ENCODE measurements at regions not wholly inside any gene's neighbourhood (a gene's known extent, or its start where the extent isn't known, plus 50 kb on each side); places are given as distances from the start of the nearest gene placed in this dataset.
A peak's percentile ranks its signal among the peaks of the same experiment; 100 is the strongest.

GRCh38 chr15:26178640-26179220, 315.6 kb upstream of the ATP10A start:
- DNase-seq = peak; percentile 85

GRCh38 chr15:26177816-26178215, 314.7 kb upstream of the ATP10A start:
- DNase-seq = no peak

GRCh38 chr15:26176831-26177230, 313.7 kb upstream of the ATP10A start:
- DNase-seq = no peak

- DNase-seq = no peak
Measured at GRCh38 chr15:26171266-26171665, 308.1 kb upstream of the ATP10A start.

GRCh38 chr15:26166429-26166828, 303.3 kb upstream of the ATP10A start:
- no peak for DNase-seq

- no peak for DNase-seq
Measured at GRCh38 chr15:26165546-26165945, 302.4 kb upstream of the ATP10A start.

- no peak for DNase-seq
Measured at GRCh38 chr15:26160343-26160742, 297.2 kb upstream of the ATP10A start.

- no peak for DNase-seq
Measured at GRCh38 chr15:26158176-26158575, 295.0 kb upstream of the ATP10A start.

GRCh38 chr15:26157081-26157480, 294.0 kb upstream of the ATP10A start:
- peak; percentile 80 for DNase-seq

GRCh38 chr15:26156051-26156450, 292.9 kb upstream of the ATP10A start:
- DNase-seq = peak; percentile 13

- no peak for DNase-seq
Measured at GRCh38 chr15:26148156-26148860, 285.2 kb upstream of the ATP10A start.

- DNase-seq = peak; percentile 62
Measured at GRCh38 chr15:26146202-26146601, 283.1 kb upstream of the ATP10A start.

GRCh38 chr15:26145796-26146195, 282.7 kb upstream of the ATP10A start:
- no peak for DNase-seq

GRCh38 chr15:26144836-26145235, 281.7 kb upstream of the ATP10A start:
- DNase-seq = no peak

- DNase-seq = no peak
Measured at GRCh38 chr15:26143221-26143620, 280.1 kb upstream of the ATP10A start.

GRCh38 chr15:26134812-26135211, 271.7 kb upstream of the ATP10A start:
- no peak for DNase-seq

GRCh38 chr15:26134152-26134551, 271.0 kb upstream of the ATP10A start:
- DNase-seq = no peak

GRCh38 chr15:26132811-26133210, 269.7 kb upstream of the ATP10A start:
- no peak for DNase-seq

- DNase-seq = no peak
Measured at GRCh38 chr15:26129852-26130251, 266.7 kb upstream of the ATP10A start.

GRCh38 chr15:26128611-26129140, 265.5 kb upstream of the ATP10A start:
- no peak for DNase-seq

GRCh38 chr15:26126819-26127387, 263.8 kb upstream of the ATP10A start:
- no peak for DNase-seq

GRCh38 chr15:26126070-26126469, 262.9 kb upstream of the ATP10A start:
- no peak for DNase-seq

- DNase-seq = no peak
Measured at GRCh38 chr15:26125664-26126063, 262.5 kb upstream of the ATP10A start.

- no peak for DNase-seq
Measured at GRCh38 chr15:26119322-26119721, 256.2 kb upstream of the ATP10A start.

Measured in eye (tissue), 1 donor.